C4-2B (cell line): ENCODE measurements at regions not wholly inside any gene's neighbourhood (a gene's known extent, or its start where the extent isn't known, plus 50 kb on each side); places are given as distances from the start of the nearest gene placed in this dataset.

ENCODE experiments used
- H3K27ac ChIP-seq: fragments of 450-650 bp; 2 replicates; pipeline ENCODE4 v1.5.1; 2017
- CTCF ChIP-seq: fragments of 450-650 bp; conservative IDR thresholded peaks from 2 replicates; pipeline ENCODE4 v1.5.1; 2017; ENCODE audit warnings: mild to moderate bottlenecking
- ZFX ChIP-seq: fragments of 450-650 bp; IDR thresholded peaks from 2 replicates; pipeline ENCODE4 v1.6.1; 2017

GRCh38 chrX:140447150-140447549 lies 57.7 kb downstream of the SOX3 start:
- TF ChIP-seq ZFX (no peak), CTCF (no peak)
- no peak overlapping the region for H3K27ac ChIP-seq

- TF ChIP-seq ZFX (no peak), CTCF (no peak)
- H3K27ac ChIP-seq: no peak overlapping the region
Observed at GRCh38 chrX:140440876-140441275, 64.0 kb downstream of the SOX3 start.

GRCh38 chrX:140439476-140439875 lies 65.4 kb downstream of the SOX3 start:
- TF ChIP-seq ZFX (no peak), CTCF (no peak)
- H3K27ac ChIP-seq: no peak overlapping the region

GRCh38 chrX:140434347-140434746 lies 70.5 kb downstream of the SOX3 start:
- no peak for TF ChIP-seq CTCF
- no peak for TF ChIP-seq ZFX

GRCh38 chrX:140433582-140433981 lies 71.3 kb downstream of the SOX3 start:
- H3K27ac ChIP-seq: no peak overlapping the region
- TF ChIP-seq ZFX (no peak), CTCF (no peak)

More at GRCh38 chrX:140434347-140434746, 70.5 kb downstream of the SOX3 start:
- no peak overlapping the region for H3K27ac ChIP-seq

- TF ChIP-seq ZFX (no peak), CTCF (no peak)
- H3K27ac ChIP-seq: no peak overlapping the region
Observed at GRCh38 chrX:140432346-140433175, 72.3 kb downstream of the SOX3 start.

GRCh38 chrX:140431521-140431920 lies 73.3 kb downstream of the SOX3 start:
- TF ChIP-seq ZFX (no peak), CTCF (no peak)
- H3K27ac ChIP-seq: no peak overlapping the region
